HG03196 (cell line): ENCODE measurements at regions not wholly inside any gene's neighbourhood (a gene's known extent, or its start where the extent isn't known, plus 50 kb on each side); places are given as distances from the start of the nearest gene placed in this dataset.
"Not testable (repeated sequence)": the region's sequence is repeated elsewhere in the genome, so short reads cannot be mapped to it uniquely, and the experiment has no call there.

Experiments used
- ATAC-seq: cut with Tn5 transposase; IDR thresholded peaks from one replicate; pipeline ENCODE4 v1.9.1; 2021; ENCODE audit not compliant: unreplicated experiment

DNA sequence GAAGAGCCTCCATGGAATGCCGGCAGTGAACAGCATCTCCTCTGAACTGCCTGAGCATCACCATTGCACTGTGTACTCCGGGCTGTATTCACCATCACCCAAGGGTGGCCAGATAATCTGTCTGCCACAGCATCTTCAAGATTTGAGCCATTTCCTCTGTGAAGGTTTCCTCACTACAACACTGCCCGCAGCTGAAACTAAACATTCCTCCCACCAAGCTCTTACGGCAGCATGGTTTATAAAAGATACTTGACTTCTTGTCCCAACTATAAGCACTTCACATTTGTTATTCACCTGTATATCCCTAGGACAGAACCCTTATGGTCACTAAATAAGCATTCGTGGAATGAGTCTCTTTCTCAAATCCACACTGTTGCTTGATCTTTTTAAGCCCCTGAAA, 125.9 kb downstream of the SST start:
- ATAC-seq: no peak

- ATAC-seq: no peak
Observed at GRCh38 chr3:187540847-187541246, 129.3 kb downstream of the SST start.

DNA sequence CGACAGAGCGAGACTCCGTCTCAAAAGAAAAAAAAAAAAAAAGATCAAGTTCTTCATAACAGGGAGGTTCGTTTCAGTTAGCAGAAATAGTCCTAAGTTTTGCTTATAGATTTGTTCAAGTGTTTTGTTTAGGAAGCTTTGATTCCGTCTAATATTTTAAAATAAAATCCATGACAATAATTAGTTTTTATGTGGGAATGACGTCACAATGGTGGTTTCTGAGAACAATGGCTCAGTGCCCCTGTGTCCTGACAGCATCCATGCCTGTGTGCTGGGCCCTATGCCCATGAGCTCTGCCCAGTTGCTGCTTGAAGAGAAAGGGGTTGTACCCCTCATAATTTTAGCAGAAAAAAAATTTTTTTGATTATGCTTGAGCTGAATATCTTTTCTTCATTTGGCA, 134.0 kb downstream of the SST start:
- no peak for ATAC-seq

- ATAC-seq: no peak
Observed at GRCh38 chr3:187533797-187534196, 136.4 kb downstream of the SST start.

DNA sequence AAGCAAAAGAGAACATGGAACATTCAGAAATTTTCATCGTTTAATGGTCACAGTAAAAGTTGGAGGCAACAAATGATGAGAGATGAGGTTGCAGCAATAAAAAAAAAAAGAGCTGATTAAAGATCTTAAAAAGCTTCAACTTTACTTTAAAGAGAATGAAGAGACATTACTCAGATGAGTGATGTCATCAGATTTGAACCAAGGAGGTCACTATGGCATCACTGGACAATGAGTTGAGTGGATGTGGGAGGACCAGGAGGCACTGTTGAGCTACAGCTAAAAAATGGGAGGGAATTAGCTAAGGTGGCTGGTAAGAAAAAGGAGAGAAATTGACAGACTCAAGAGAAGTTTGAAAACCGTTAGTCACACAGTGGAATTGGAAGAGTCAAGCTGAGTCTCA, 138.4 kb downstream of the SST start:
- no peak for ATAC-seq

GRCh38 chr3:187522890-187523289, 147.3 kb downstream of the SST start:
- ATAC-seq: no peak

DNA sequence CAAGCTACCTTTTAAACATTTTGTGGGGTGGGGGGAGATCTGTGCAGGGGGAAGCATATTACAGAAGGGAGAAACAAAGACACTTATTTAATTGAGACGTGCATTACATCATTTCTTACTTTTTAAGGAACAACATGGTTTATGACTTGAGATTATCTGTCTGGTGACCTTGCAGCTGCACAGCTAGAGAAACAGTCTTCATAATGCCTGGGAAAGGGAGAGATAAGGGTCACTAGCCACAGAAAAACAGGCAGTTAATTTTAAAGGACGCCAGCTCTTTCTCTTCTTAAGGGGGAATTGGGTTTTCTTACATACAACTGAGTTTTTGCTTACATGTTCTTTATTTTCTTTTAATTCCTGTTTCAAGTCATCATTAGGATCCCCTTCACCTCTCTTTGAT, 147.9 kb downstream of the SST start:
- no peak for ATAC-seq

DNA sequence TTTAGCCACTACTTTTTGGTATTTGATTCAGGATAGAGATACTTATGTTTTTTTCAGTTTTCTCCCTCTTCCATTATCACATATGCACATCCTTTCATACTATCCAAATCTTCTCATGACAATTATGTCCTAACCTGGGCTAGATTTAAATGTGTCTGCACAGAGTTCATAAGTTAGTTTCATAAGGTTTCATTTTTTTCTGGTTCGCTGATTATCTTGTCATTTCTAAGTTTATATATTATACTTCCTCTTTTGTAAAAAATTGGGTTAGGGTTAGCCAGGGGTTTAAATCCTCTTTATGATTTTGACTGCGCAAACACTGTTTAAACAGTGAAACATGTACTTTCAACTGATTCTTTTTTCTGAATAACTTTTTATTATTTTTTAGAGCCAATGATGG, 148.6 kb downstream of the SST start:
- no peak for ATAC-seq

- ATAC-seq: no peak
Observed at GRCh38 chr3:187520027-187520945, 149.9 kb downstream of the SST start.

DNA sequence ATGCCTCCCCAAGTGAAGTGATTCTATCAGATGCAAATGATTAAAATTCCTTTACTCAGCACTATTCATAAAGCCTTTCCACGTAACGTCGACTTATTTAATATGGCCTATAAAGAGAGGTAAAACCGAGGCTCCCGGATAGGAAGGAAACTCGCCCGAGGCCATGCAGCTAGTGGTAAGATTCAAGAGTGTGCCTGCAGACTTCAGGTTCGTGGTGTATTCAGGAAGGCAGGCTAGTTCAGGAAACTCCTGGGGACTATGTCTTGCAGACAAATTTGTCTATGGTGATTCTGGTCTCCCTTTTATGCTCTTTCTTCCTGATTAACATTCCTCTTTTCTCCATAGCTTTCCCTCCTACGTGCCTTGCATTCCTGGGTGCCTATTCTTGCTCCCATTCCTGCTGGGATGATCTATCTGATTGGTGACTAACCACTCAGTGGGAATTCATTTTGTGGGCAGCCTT, 150.7 kb downstream of the SST start:
- no peak for ATAC-seq

DNA sequence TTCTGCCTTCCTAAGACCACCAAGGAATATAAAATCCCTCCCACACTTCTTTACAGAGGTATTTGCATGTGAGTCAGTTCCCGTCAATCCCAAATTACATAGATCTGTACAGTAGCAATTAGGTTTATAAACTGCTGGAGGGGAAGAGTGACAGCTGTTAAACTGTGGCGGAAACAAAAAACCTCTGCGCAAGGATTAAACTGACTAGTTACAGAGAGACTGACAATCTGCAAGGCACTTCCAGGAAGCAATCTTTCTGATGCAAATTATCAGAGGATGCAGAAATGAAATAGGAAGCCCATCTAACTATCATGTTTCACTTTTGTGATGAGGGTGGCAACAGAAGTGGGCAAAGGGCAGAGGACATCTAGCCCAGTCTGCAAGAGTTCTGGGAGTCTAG, 150.4 kb downstream of the RTP4 start:
- ATAC-seq: no peak

- no peak for ATAC-seq
Observed at GRCh38 chr3:187518207-187518606, 150.0 kb downstream of the RTP4 start.

- ATAC-seq: no peak
Observed at GRCh38 chr3:187516446-187517185, 148.4 kb downstream of the RTP4 start.

DNA sequence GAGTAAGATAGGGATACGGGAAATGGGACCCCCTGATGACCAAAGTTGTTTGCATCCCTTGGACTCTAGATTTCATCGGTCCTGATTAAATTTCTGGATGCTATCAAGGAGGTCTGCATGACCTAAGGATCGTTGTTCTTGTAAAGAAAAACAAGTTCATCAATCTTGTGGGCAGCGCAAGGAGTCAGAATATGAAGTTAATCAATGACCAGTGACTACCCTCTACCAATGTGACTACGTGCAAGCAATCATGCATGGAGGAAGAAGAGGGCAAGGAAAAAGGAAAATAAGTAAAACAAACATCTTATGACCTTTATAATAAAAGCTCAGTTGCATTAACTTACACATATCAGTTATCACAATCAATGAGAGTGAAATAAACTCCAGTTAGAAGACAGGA, 139.7 kb downstream of the RTP4 start:
- no peak for ATAC-seq

GRCh38 chr3:187507266-187507665, 139.1 kb downstream of the RTP4 start:
- no peak for ATAC-seq

GRCh38 chr3:187504435-187504834, 136.2 kb downstream of the RTP4 start:
- no peak for ATAC-seq

GRCh38 chr3:187498211-187498724, 130.1 kb downstream of the RTP4 start:
- ATAC-seq: no peak

- no peak for ATAC-seq
Observed at GRCh38 chr3:187497052-187497451, 128.9 kb downstream of the RTP4 start.

- ATAC-seq: not testable (repeated sequence)
Observed at GRCh38 chr3:187494056-187494455, 125.9 kb downstream of the RTP4 start.

DNA sequence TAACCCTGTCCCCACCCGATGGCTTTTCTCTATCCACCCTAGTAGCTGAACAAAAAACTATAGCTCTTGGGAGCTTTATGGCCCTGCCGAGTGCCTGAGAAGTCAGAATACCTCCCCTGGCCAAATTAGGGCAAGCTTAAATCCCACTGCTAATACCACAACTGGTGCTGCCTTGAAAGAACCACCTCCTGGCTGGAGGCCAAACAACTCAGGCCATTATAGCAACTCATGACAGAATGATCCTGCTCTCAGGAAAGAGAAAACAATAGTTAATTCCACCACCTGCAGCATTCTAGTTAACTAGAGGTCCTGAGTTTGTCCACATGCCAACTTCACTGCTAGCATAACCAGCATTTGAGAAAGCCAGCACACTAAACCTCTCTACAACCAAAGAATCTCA, 123.2 kb downstream of the RTP4 start:
- ATAC-seq: no peak

DNA sequence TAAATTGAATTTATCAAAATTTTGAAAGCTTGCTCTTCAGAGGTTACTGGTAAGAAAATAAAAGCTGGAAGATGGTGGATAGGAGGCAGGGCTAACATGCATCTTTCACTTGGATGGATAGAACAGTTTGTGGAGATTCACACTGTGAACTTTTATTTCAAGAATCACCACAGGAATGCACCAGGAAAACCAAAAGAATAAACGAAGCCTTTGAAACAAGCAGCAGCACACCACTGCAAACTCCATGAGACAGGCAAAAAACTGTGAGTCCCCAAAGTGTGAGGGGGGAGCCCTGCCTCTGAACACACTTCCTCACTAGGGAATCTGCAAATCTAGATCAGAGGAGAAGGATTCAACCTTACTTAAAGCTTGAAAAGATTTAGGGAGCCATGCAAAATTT, 122.2 kb downstream of the RTP4 start:
- no peak for ATAC-seq
